Astrocyte of the cerebellum (primary cell): ENCODE measurements at regions not wholly inside any gene's neighbourhood (a gene's known extent, or its start where the extent isn't known, plus 50 kb on each side); places are given as distances from the start of the nearest gene placed in this dataset.

Experiments
- DNase-seq: peaks from one replicate; pipeline ENCODE4 v3.0.0-alpha.2; 2011; ENCODE audit warnings: low read depth
- H3K4me3 ChIP-seq: 2 replicates; pipeline ENCODE4 v1.5.1; 2011; ENCODE audit warnings: mild to moderate bottlenecking, low read depth, low read length, moderate library complexity
- in situ Hi-C: cut with HindIII; loops from 2 replicates; pipeline ENCODE4 v1.10.0; 2017; ENCODE audit warnings: low sequenced_read_pairs
- TF ChIP-seq, protein P1 (sequence below): IDR thresholded peaks from 2 replicates; pipeline ENCODE4 v1.5.1; 2012; ENCODE audit warnings: low read length, low read depth, moderate library complexity, mild to moderate bottlenecking; ENCODE audit errors: missing control alignments

DNA sequence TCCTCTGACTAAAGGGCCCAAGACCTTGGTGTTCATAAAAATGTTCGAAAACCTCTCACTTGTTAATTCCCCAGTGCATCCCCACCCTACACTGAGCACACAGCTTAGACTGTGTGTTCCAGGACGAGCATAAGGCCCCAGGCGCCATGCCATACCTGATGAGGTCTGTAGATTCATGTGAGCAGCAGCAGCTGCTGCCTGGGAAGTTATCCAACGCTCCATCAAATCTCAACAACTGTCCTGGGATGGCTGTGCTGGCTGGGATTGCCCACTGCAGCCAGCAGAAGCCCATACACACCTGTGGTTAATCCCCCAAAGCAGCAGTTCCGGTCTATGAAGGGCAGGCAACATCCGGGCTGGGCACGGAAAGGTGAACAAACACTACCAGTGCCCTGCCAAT, 391.2 kb downstream of the IL20RB start:
- in situ Hi-C loops, result no loop called here
- no peak overlapping the region for H3K4me3 ChIP-seq
- no peak for DNase-seq
- TF ChIP-seq, protein P1, sequence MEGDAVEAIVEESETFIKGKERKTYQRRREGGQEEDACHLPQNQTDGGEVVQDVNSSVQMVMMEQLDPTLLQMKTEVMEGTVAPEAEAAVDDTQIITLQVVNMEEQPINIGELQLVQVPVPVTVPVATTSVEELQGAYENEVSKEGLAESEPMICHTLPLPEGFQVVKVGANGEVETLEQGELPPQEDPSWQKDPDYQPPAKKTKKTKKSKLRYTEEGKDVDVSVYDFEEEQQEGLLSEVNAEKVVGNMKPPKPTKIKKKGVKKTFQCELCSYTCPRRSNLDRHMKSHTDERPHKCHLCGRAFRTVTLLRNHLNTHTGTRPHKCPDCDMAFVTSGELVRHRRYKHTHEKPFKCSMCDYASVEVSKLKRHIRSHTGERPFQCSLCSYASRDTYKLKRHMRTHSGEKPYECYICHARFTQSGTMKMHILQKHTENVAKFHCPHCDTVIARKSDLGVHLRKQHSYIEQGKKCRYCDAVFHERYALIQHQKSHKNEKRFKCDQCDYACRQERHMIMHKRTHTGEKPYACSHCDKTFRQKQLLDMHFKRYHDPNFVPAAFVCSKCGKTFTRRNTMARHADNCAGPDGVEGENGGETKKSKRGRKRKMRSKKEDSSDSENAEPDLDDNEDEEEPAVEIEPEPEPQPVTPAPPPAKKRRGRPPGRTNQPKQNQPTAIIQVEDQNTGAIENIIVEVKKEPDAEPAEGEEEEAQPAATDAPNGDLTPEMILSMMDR, result no peak

GRCh38 chr3:137349557-137350348, 392.0 kb downstream of the IL20RB start:
- H3K4me3 ChIP-seq, result no peak overlapping the region
- TF ChIP-seq, protein P1, result no peak
- DNase-seq, result no peak
- in situ Hi-C loops, result no loop called here

DNA sequence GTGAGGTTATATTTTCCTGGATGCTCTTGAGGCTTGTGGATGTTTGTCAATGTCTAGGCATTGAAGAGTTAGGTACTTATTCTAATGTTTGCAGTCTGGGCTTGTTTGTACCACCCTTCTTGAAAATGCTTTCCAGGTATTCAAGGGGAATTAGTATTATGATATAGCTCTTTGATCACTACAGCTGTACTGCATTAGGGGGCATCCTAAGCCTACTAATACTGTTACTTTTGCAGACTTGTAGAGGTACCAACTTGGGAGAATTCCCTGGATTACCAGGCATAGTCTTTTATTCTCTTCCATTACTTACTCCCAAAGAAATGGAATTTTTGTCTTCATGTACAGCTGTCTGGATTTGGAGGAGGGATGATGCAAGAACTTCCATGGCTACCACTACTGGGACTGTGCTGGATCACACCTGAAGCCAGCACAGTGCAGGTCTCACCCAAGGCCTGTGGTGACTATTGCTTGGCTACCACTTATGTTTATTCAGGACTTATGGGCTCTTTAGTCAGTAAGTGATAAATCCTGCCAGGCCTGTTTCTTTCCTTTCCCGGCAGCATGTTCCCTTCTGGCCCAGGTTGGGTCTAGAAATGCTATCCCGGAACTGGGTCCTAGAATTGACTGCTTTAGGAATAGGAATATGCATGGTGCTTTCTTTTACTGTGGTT, 402.9 kb downstream of the IL20RB start:
- TF ChIP-seq, protein P1, result no peak
- no peak overlapping the region for H3K4me3 ChIP-seq
- in situ Hi-C loops, result no loop called here
- no peak for DNase-seq

DNA sequence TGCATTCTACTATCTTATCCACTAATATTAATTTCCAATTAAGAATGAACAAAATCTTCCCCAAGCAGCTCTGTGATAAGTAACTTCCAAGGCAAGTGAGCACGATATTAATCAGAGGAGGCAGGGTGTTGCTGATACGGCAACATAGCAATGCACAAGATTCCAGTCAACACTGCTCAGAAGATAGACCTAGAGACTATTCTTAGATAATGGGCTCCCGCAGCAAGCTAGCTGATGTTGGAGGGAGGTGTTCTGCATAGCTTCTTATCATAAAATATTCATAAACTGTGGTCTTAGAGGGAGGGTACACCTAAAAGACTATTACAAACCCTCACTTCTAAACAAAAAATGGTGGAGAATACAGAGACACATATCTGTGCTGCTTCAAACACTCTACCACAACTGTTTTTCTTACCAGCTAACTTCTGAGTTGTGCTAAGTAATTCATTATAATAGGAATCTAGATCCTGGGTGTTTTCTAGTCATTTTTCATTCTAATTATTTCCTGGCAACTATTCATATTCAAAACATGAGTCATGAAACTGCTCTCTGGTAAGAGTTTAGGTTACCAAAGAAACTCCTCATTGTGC, 382.0 kb upstream of the SOX14 start:
- TF ChIP-seq, protein P1, result no peak
- no peak overlapping the region for H3K4me3 ChIP-seq
- in situ Hi-C loops, result no loop called here
- no peak for DNase-seq

DNA sequence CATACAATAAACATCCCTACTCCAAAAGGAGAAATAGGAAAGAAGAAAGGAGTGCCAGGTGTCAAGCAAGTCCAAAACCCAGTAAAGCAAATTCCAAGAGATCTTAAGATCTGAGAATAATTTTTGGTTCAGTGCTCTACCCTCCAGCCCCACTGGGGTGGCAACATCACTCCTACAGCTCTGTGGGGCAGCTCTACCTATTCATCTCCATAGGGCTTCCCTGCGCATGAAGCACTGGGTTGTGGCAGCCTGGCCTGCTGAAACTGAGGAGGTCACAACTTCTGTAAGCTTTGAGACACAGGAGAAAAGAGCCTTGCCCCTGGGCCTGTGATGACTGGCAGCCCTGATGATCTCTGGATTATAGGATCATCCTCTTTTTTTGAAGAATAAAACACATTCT, 378.2 kb upstream of the SOX14 start:
- H3K4me3 ChIP-seq, result no peak overlapping the region
- DNase-seq, result no peak
- TF ChIP-seq, protein P1, result no peak
- in situ Hi-C loops, result no loop called here

DNA sequence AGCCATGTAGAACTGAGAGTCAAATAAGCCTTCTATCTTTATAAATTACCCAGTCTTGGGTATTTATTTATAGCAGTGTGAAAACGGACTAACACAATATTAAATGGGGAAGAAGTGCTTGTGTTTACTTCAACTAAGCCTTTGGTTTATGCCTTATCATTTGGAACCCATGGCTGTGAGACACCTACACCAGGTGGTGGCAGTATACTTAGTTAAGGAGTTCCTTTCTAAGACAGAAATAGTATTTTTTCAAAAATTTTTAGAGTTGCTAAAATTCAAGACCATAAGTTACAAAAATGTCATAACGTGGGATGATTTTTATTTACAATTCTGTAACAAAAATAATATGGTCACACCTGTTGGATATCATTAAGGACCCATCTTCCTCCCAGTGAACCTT, 354.5 kb upstream of the SOX14 start:
- TF ChIP-seq, protein P1, result no peak
- in situ Hi-C loops, result no loop called here
- no peak for DNase-seq
- no peak overlapping the region for H3K4me3 ChIP-seq
